ENCODE measurements at regions not wholly inside any gene's neighbourhood (a gene's known extent, or its start where the extent isn't known, plus 50 kb on each side); places are given as distances from the start of the nearest gene placed in this dataset.

GRCh38 chr12:18899162-18899561, 161.2 kb downstream of the CAPZA3 start:
- DNase-seq (ENCODE audit: low read depth in 2 of 2) = no peak

GRCh38 chr12:18899678-18900317, 161.9 kb downstream of the CAPZA3 start:
- no peak for DNase-seq (ENCODE audit: low read depth in 2 of 2)

- no peak for DNase-seq (ENCODE audit: low read depth in 2 of 2)
Observed at GRCh38 chr12:18905134-18905533, 167.2 kb downstream of the CAPZA3 start.

- no peak for DNase-seq (ENCODE audit: low read depth in 2 of 2)
Observed at GRCh38 chr12:18906395-18906794, 168.5 kb downstream of the CAPZA3 start.

- DNase-seq (ENCODE audit: low read depth in 2 of 2) = no peak
Observed at GRCh38 chr12:18907127-18907526, 169.2 kb downstream of the CAPZA3 start.

GRCh38 chr12:18907728-18908127, 169.8 kb downstream of the CAPZA3 start:
- DNase-seq (ENCODE audit: low read depth in 2 of 2) = no peak

- DNase-seq (ENCODE audit: low read depth in 2 of 2) = no peak
Observed at GRCh38 chr12:18908191-18908590, 170.3 kb downstream of the CAPZA3 start.

GRCh38 chr12:18919871-18920511, 182.1 kb downstream of the CAPZA3 start:
- DNase-seq (ENCODE audit: low read depth in 2 of 2) = no peak

GRCh38 chr12:18922851-18923250, 184.9 kb downstream of the CAPZA3 start:
- DNase-seq (ENCODE audit: low read depth in 2 of 2) = no peak

GRCh38 chr12:18923721-18924120, 185.8 kb downstream of the CAPZA3 start:
- no peak for DNase-seq (ENCODE audit: low read depth in 2 of 2)

- no peak for DNase-seq (ENCODE audit: low read depth in 2 of 2)
Observed at GRCh38 chr12:18926188-18926587, 188.3 kb downstream of the CAPZA3 start.

- DNase-seq (ENCODE audit: low read depth in 2 of 2) = no peak
Observed at GRCh38 chr12:18932211-18932610, 194.3 kb downstream of the CAPZA3 start.

GRCh38 chr12:18932715-18933114, 194.8 kb downstream of the CAPZA3 start:
- DNase-seq (ENCODE audit: low read depth in 2 of 2) = peak; percentile 9 to 19

- no peak for DNase-seq (ENCODE audit: low read depth in 2 of 2)
Observed at GRCh38 chr12:18935371-18935965, 194.1 kb upstream of the PLEKHA5 start.

GRCh38 chr12:18939051-18939450, 190.5 kb upstream of the PLEKHA5 start:
- DNase-seq (ENCODE audit: low read depth in 2 of 2) = no peak

GRCh38 chr12:18942669-18943068, 186.9 kb upstream of the PLEKHA5 start:
- DNase-seq (ENCODE audit: low read depth in 2 of 2) = no peak

GRCh38 chr12:18943200-18943599, 186.3 kb upstream of the PLEKHA5 start:
- DNase-seq (ENCODE audit: low read depth in 2 of 2) = no peak

GRCh38 chr12:18946106-18946505, 183.4 kb upstream of the PLEKHA5 start:
- DNase-seq (ENCODE audit: low read depth in 2 of 2) = no peak

- DNase-seq (ENCODE audit: low read depth in 2 of 2) = no peak
Observed at GRCh38 chr12:18951218-18951617, 178.3 kb upstream of the PLEKHA5 start.

- no peak for DNase-seq (ENCODE audit: low read depth in 2 of 2)
Observed at GRCh38 chr12:18953505-18953904, 176.0 kb upstream of the PLEKHA5 start.

- DNase-seq (ENCODE audit: low read depth in 2 of 2) = no peak
Observed at GRCh38 chr12:18955594-18955993, 173.9 kb upstream of the PLEKHA5 start.

GRCh38 chr12:18965203-18965602, 164.3 kb upstream of the PLEKHA5 start:
- no peak for DNase-seq (ENCODE audit: low read depth in 2 of 2)

GRCh38 chr12:18966954-18967353, 162.6 kb upstream of the PLEKHA5 start:
- DNase-seq (ENCODE audit: low read depth in 2 of 2) = no peak
